WTC11 (cell line): ENCODE measurements at regions not wholly inside any gene's neighbourhood (a gene's known extent, or its start where the extent isn't known, plus 50 kb on each side); places are given as distances from the start of the nearest gene placed in this dataset.

ENCODE experiments used
- ATAC-seq: fragments of 200-7000 bp; cut with Tn5 transposase; 2 replicates; pipeline ENCODE4 v1.10.0; 2021; ENCODE audit warnings: mild to moderate bottlenecking, moderate library complexity
- CTCF ChIA-PET: fragments of 300-600 bp; sonication (Branson Sonifier 250); formaldehyde crosslinking; loops from one replicate; lab custom pipeline; 2021; ENCODE audit warnings: antibody characterized with exemption; lab: Charles Lee
- POLR2A ChIA-PET: fragments of 350-600 bp; sonication (Branson Sonifier 250); formaldehyde crosslinking; loops from one replicate; lab custom pipeline; 2021; ENCODE audit warnings: antibody characterized with exemption; lab: Charles Lee
- DNase-seq: peaks from one replicate; pipeline ENCODE4 v3.0.0; 2021; ENCODE audit warnings: low spot score
- H3K27ac Mint-ChIP-seq: 2 replicates; pipeline ENCODE4 v1.8.0; 2021; ENCODE audit warnings: mixed read lengths
- H3K27me3 Mint-ChIP-seq: 2 replicates; pipeline ENCODE4 v1.8.0; 2021; ENCODE audit warnings: low read depth, mild to moderate bottlenecking, moderate library complexity, mixed read lengths
- H3K36me3 Mint-ChIP-seq: 2 replicates; pipeline ENCODE4 v1.8.0; 2021; ENCODE audit warnings: mixed read lengths
- H3K4me1 Mint-ChIP-seq: 2 replicates; pipeline ENCODE4 v1.8.0; 2022; ENCODE audit warnings: mixed read lengths
- H3K4me3 Mint-ChIP-seq: 2 replicates; pipeline ENCODE4 v1.8.0; 2021; ENCODE audit warnings: mild to moderate bottlenecking, moderate library complexity, mixed read lengths
- H3K9me3 Mint-ChIP-seq: 2 replicates; pipeline ENCODE4 v1.8.0; 2021; ENCODE audit warnings: mixed read lengths
- ATF2 ChIP-seq: sonication (generic); formaldehyde crosslinking; IDR thresholded peaks from 2 replicates; pipeline ENCODE4 v1.8.1; 2022; ENCODE audit warnings: low read depth, missing genetic modification reagents, borderline replicate concordance
- CDX4 ChIP-seq: fragments of 250-450 bp; sonication (Bioruptor Pico); IDR thresholded peaks from 2 replicates; pipeline ENCODE4 v1.9.0; 2021; ENCODE audit warnings: moderate library complexity, mild to moderate bottlenecking, inconsistent platforms, borderline replicate concordance
- CREB1 ChIP-seq: sonication (generic); formaldehyde crosslinking; IDR thresholded peaks from 2 replicates; pipeline ENCODE4 v1.8.0; 2023; ENCODE audit warnings: mild to moderate bottlenecking, missing genetic modification reagents
- CTCF ChIP-seq: fragments of 200-600 bp; IDR thresholded peaks from 2 replicates; pipeline ENCODE4 v1.8.0; 2022; ENCODE audit warnings: antibody characterized with exemption
- E2F1 ChIP-seq: sonication (generic); formaldehyde crosslinking; IDR thresholded peaks from 2 replicates; pipeline ENCODE4 v1.8.0; 2022; ENCODE audit warnings: mild to moderate bottlenecking, missing genetic modification reagents
- FOXK1 ChIP-seq: sonication (generic); formaldehyde crosslinking; IDR thresholded peaks from 2 replicates; pipeline ENCODE4 v1.8.0; 2022; ENCODE audit warnings: mild to moderate bottlenecking, moderate library complexity, missing genetic modification reagents
- GABPB1 ChIP-seq: sonication (generic); formaldehyde crosslinking; IDR thresholded peaks from 2 replicates; pipeline ENCODE4 v1.8.1; 2023; ENCODE audit warnings: mild to moderate bottlenecking, missing genetic modification reagents
- HMGA2 ChIP-seq: fragments of 250-450 bp; sonication (Bioruptor Pico); IDR thresholded peaks from 2 replicates; pipeline ENCODE4 v1.4.0; 2021; ENCODE audit warnings: mild to moderate bottlenecking, moderate library complexity
- HMGXB4 ChIP-seq: sonication (generic); formaldehyde crosslinking; IDR thresholded peaks from 2 replicates; pipeline ENCODE4 v1.8.1; 2023; ENCODE audit warnings: mild to moderate bottlenecking, moderate library complexity, missing genetic modification reagents
- JUN ChIP-seq: sonication (generic); formaldehyde crosslinking; IDR thresholded peaks from 2 replicates; pipeline ENCODE4 v1.8.0; 2023; ENCODE audit warnings: mild to moderate bottlenecking, missing genetic modification reagents
- NFE2L1 ChIP-seq: sonication (generic); formaldehyde crosslinking; IDR thresholded peaks from 2 replicates; pipeline ENCODE4 v1.8.1; 2023; ENCODE audit warnings: missing genetic modification reagents
- NR1H2 ChIP-seq: sonication (generic); formaldehyde crosslinking; IDR thresholded peaks from 2 replicates; pipeline ENCODE4 v1.9.0; 2021; ENCODE audit warnings: mild to moderate bottlenecking, moderate library complexity, missing genetic modification reagents
- PREB ChIP-seq: sonication (generic); formaldehyde crosslinking; IDR thresholded peaks from 2 replicates; pipeline ENCODE4 v1.8.1; 2022; ENCODE audit warnings: mild to moderate bottlenecking, missing genetic modification reagents, moderate library complexity, borderline replicate concordance
- TEAD4 ChIP-seq: sonication (generic); formaldehyde crosslinking; IDR thresholded peaks from 2 replicates; pipeline ENCODE4 v1.8.0; 2022; ENCODE audit warnings: mild to moderate bottlenecking, missing genetic modification reagents
- USF2 ChIP-seq: sonication (generic); formaldehyde crosslinking; IDR thresholded peaks from 2 replicates; pipeline ENCODE4 v1.8.1; 2023; ENCODE audit warnings: mild to moderate bottlenecking, missing genetic modification reagents, moderate library complexity
- ZMAT4 ChIP-seq: fragments of 250-450 bp; sonication (Bioruptor Pico); IDR thresholded peaks from 2 replicates; pipeline ENCODE4 v1.9.0; 2021; ENCODE audit warnings: mild to moderate bottlenecking
- ZNF121 ChIP-seq: sonication (generic); formaldehyde crosslinking; IDR thresholded peaks from 2 replicates; pipeline ENCODE4 v1.8.0; 2023; ENCODE audit warnings: missing genetic modification reagents
- ZNF512 ChIP-seq: sonication (generic); formaldehyde crosslinking; IDR thresholded peaks from 2 replicates; pipeline ENCODE4 v1.8.1; 2022; ENCODE audit warnings: missing genetic modification reagents, borderline replicate concordance

GRCh38 chr2:59996855-59997254, 556.6 kb downstream of the BCL11A start:
- CTCF ChIA-PET: no interaction called here
- DNase-seq (no peak), ATAC-seq (no peak)
- POLR2A ChIA-PET: no interaction called here
- Mint-ChIP-seq H3K4me3 (no peak overlapping the region), H3K36me3 (no peaks in the 10 kb centered on the region), H3K27ac (no peak overlapping the region), H3K9me3 (0 out of 2 replicates have a peak, but pooled peaks cover 3% of the 10 kb centered on the region), H3K4me1 (peaks cover 11% of the 10 kb centered on the region), H3K27me3 (no peaks in the 10 kb centered on the region)
- no peak for TF ChIP-seq CDX4 (CRISPR knock-in tag)
- TF ChIP-seq CTCF: no peak
- no peak for TF ChIP-seq ZNF121
- TF ChIP-seq ZNF512: no peak
- no peak for TF ChIP-seq NFE2L1 (CRISPR knock-in tag)

GRCh38 chr2:59993726-59994125, 559.7 kb downstream of the BCL11A start:
- CTCF ChIA-PET: no interaction called here
- H3K27me3 Mint-ChIP-seq: no peaks in the 10 kb centered on the region
- DNase-seq (no peak), ATAC-seq (no peak)
- no peaks in the 10 kb centered on the region for H3K9me3 Mint-ChIP-seq
- no peak for TF ChIP-seq TEAD4
- TF ChIP-seq HMGXB4 (CRISPR knock-in tag): no peak
- no peak for TF ChIP-seq HMGA2 (CRISPR knock-in tag)
- TF ChIP-seq PREB (CRISPR knock-in tag): no peak
- no peak for TF ChIP-seq USF2
- TF ChIP-seq CTCF: no peak
- no peak for TF ChIP-seq NFE2L1 (CRISPR knock-in tag)
- TF ChIP-seq CREB1: no peak
- no peak overlapping the region for H3K4me3 Mint-ChIP-seq
- no peak overlapping the region for H3K27ac Mint-ChIP-seq
- H3K4me1 Mint-ChIP-seq: no peaks in the 10 kb centered on the region
- POLR2A ChIA-PET: no interaction called here
- no peaks in the 10 kb centered on the region for H3K36me3 Mint-ChIP-seq

GRCh38 chr2:59988341-59988740, 565.1 kb downstream of the BCL11A start:
- ATAC-seq (no peak; the same call in 1 of the 2 replicates), DNase-seq (no peak)
- ChIA-PET POLR2A (no interaction called here), CTCF (no interaction called here)
- Mint-ChIP-seq H3K9me3 (no peaks in the 10 kb centered on the region), H3K27me3 (no peaks in the 10 kb centered on the region), H3K36me3 (no peaks in the 10 kb centered on the region), H3K4me1 (no peaks in the 10 kb centered on the region), H3K4me3 (no peak overlapping the region), H3K27ac (no peak overlapping the region)
- TF ChIP-seq E2F1 (CRISPR knock-in tag) (no peak), ZMAT4 (no peak), JUN (CRISPR knock-in tag) (no peak), FOXK1 (CRISPR knock-in tag) (no peak), NR1H2 (CRISPR knock-in tag) (no peak), GABPB1 (no peak), ATF2 (CRISPR knock-in tag) (no peak)
